H54 (cell line): ENCODE measurements at regions not wholly inside any gene's neighbourhood (a gene's known extent, or its start where the extent isn't known, plus 50 kb on each side); places are given as distances from the start of the nearest gene placed in this dataset.
A peak's percentile ranks its signal among the peaks of the same experiment; 100 is the strongest.
"Not testable (repeated sequence)": the region's sequence is repeated elsewhere in the genome, so short reads cannot be mapped to it uniquely, and the experiment has no call there.

Experiments
- DNase-seq: peaks from one replicate; pipeline ENCODE4 v3.0.0; 2011; ENCODE audit warnings: low spot score, mixed read lengths; ENCODE audit not compliant: insufficient read length
- FAIRE-seq: peaks from 3 replicates; lab custom pipeline; 2011; peaks lifted over from hg19 to GRCh38; lab: Jason Lieb, UNC
- POLR2A ChIP-seq: IDR thresholded peaks from 2 replicates; pipeline ENCODE4 v1.6.1; 2011; ENCODE audit warnings: low read depth, mild to moderate bottlenecking, low read length

GRCh38 chr2:83176539-83176938 is 1282.5 kb downstream of the SUCLG1 start:
- TF ChIP-seq POLR2A: no peak
- FAIRE-seq (no peak), DNase-seq (no peak)

GRCh38 chr2:83172841-83173240 is 1286.2 kb downstream of the SUCLG1 start:
- no peak for DNase-seq
- no peak for TF ChIP-seq POLR2A
- FAIRE-seq: no peak

- FAIRE-seq: no peak
Observed at GRCh38 chr2:83168377-83168776, 1290.7 kb downstream of the SUCLG1 start.

GRCh38 chr2:83162421-83162820 is 1296.7 kb downstream of the SUCLG1 start:
- TF ChIP-seq POLR2A: no peak
- DNase-seq (no peak), FAIRE-seq (no peak)

More at GRCh38 chr2:83168377-83168776, 1290.7 kb downstream of the SUCLG1 start:
- DNase-seq: no peak
- TF ChIP-seq POLR2A: no peak

- FAIRE-seq (no peak), DNase-seq (no peak)
- no peak for TF ChIP-seq POLR2A
Observed at GRCh38 chr2:83160571-83160970, 1298.5 kb downstream of the SUCLG1 start.

- no peak for DNase-seq
- TF ChIP-seq POLR2A: no peak
- no peak for FAIRE-seq
Observed at GRCh38 chr2:83155826-83156225, 1303.3 kb downstream of the SUCLG1 start.

- TF ChIP-seq POLR2A: no peak
- no peak for DNase-seq
- no peak for FAIRE-seq
Observed at GRCh38 chr2:83143946-83144345, 1315.1 kb downstream of the SUCLG1 start.

- DNase-seq (no peak), FAIRE-seq (no peak)
- TF ChIP-seq POLR2A: no peak
Observed at GRCh38 chr2:83142934-83143333, 1316.1 kb downstream of the SUCLG1 start.

GRCh38 chr2:83115606-83116005 is 1343.5 kb downstream of the SUCLG1 start:
- FAIRE-seq: no peak
- no peak for DNase-seq
- TF ChIP-seq POLR2A: no peak

GRCh38 chr2:83115155-83115554 is 1343.9 kb downstream of the SUCLG1 start:
- TF ChIP-seq POLR2A: no peak
- DNase-seq (no peak), FAIRE-seq (no peak)

- DNase-seq (no peak), FAIRE-seq (no peak)
- no peak for TF ChIP-seq POLR2A
Observed at GRCh38 chr2:83113953-83114352, 1345.1 kb downstream of the SUCLG1 start.

GRCh38 chr2:83112858-83113257 is 1346.2 kb downstream of the SUCLG1 start:
- no peak for TF ChIP-seq POLR2A
- DNase-seq: no peak
- FAIRE-seq: no peak

- FAIRE-seq: no peak
- no peak for DNase-seq
- TF ChIP-seq POLR2A: no peak
Observed at GRCh38 chr2:83109284-83109683, 1349.8 kb downstream of the SUCLG1 start.

GRCh38 chr2:83106853-83107252 is 1352.2 kb downstream of the SUCLG1 start:
- TF ChIP-seq POLR2A: no peak
- DNase-seq (no peak), FAIRE-seq (no peak)

GRCh38 chr2:83104202-83104601 is 1354.9 kb downstream of the SUCLG1 start:
- DNase-seq (no peak), FAIRE-seq (no peak)
- no peak for TF ChIP-seq POLR2A

- peak; percentile 88 for FAIRE-seq
- no peak for DNase-seq
- TF ChIP-seq POLR2A: no peak
Observed at GRCh38 chr2:83103613-83104012, 1355.5 kb downstream of the SUCLG1 start.

- DNase-seq, FAIRE-seq: not testable (repeated sequence)
Observed at GRCh38 chr2:83089051-83089450, 1370.0 kb downstream of the SUCLG1 start.
